ENCODE measurements at regions not wholly inside any gene's neighbourhood (a gene's known extent, or its start where the extent isn't known, plus 50 kb on each side); places are given as distances from the start of the nearest gene placed in this dataset.

DNA sequence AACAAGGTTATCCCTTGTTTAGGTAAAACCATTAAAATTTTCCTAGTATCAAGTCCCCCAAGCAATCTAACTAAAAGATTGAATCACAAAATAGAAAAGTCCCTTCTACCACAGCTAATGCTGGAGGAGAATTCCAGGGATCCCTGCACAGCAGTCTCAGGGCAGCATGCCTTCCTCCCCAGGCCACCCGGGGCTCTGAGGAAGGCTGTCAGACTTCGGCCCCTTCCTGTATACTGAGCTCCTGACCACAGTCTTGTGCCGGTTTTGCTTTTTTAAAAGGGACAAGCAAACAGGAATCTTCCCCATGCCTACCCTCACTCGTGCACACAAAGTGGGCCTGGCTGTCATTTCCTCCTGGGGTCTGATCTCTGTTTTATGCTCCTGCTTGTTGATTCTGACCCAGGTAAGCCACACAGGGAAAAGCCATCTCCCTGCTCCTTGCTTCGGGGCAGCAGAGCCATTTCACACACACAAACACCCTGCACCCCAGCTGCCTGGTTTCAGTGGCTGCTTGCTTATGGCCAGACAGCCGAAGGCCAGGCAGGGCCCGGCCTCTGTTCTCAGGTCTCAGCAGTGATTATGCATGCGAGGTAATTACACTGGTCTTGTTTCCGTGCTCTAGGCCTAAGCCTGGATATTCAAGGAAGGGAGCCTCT, 211.9 kb downstream of the NXNL2 start:
- TF ChIP-seq, protein P1, sequence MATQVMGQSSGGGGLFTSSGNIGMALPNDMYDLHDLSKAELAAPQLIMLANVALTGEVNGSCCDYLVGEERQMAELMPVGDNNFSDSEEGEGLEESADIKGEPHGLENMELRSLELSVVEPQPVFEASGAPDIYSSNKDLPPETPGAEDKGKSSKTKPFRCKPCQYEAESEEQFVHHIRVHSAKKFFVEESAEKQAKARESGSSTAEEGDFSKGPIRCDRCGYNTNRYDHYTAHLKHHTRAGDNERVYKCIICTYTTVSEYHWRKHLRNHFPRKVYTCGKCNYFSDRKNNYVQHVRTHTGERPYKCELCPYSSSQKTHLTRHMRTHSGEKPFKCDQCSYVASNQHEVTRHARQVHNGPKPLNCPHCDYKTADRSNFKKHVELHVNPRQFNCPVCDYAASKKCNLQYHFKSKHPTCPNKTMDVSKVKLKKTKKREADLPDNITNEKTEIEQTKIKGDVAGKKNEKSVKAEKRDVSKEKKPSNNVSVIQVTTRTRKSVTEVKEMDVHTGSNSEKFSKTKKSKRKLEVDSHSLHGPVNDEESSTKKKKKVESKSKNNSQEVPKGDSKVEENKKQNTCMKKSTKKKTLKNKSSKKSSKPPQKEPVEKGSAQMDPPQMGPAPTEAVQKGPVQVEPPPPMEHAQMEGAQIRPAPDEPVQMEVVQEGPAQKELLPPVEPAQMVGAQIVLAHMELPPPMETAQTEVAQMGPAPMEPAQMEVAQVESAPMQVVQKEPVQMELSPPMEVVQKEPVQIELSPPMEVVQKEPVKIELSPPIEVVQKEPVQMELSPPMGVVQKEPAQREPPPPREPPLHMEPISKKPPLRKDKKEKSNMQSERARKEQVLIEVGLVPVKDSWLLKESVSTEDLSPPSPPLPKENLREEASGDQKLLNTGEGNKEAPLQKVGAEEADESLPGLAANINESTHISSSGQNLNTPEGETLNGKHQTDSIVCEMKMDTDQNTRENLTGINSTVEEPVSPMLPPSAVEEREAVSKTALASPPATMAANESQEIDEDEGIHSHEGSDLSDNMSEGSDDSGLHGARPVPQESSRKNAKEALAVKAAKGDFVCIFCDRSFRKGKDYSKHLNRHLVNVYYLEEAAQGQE (IDR thresholded peaks at IDR 0.05; ENCODE audit: insufficient read depth in 1 of 2, low read depth in 2 of 2, low read length in 2 of 2): no peak
- TF ChIP-seq POLR2AphosphoS5 (IDR thresholded peaks at IDR 0.05; ENCODE audit: low read depth, low read length) (no peak), TAF1 (IDR thresholded peaks at IDR 0.05; ENCODE audit: borderline replicate concordance, insufficient read depth, low read length) (no peak), SIN3A (IDR thresholded peaks at IDR 0.05; ENCODE audit: borderline replicate concordance, insufficient read depth, low read length) (no peak), FOXP2 (optimal IDR thresholded peaks at IDR 0.05; ENCODE audit: borderline replicate concordance, extremely low read depth, extremely low read length, insufficient read depth) (no peak)

Measured in PFSK-1 (cell line).